Vagina (tissue), 2 donors: ENCODE measurements at regions not wholly inside any gene's neighbourhood (a gene's known extent, or its start where the extent isn't known, plus 50 kb on each side); places are given as distances from the start of the nearest gene placed in this dataset.

ENCODE experiments used
- DNase-seq, 2 donors: peaks; one replicate each; pipeline ENCODE4 v3.0.0-alpha.2; 2017; ENCODE audit errors: extremely low spot score in 2 of 2
- H3K27ac ChIP-seq: fragments of 200-600 bp; sonication (generic); one replicate; pipeline ENCODE4 v1.5.1; 2019
- H3K27me3 ChIP-seq: fragments of 200-600 bp; sonication (generic); one replicate; pipeline ENCODE4 v1.5.1; 2019
- H3K36me3 ChIP-seq, 2 donors: fragments of 200-600 bp; sonication (generic); one replicate each; pipeline ENCODE4 v1.5.1; 2017 to 2019
- H3K4me1 ChIP-seq: fragments of 200-600 bp; sonication (generic); one replicate; pipeline ENCODE4 v1.5.1; 2019
- H3K4me3 ChIP-seq, 2 donors: fragments of 200-600 bp; sonication (generic); 1 replicate in 1 of 2; 2 replicates in 1 of 2; pipeline ENCODE4 v1.5.1; 2016 to 2019
- H3K9me3 ChIP-seq: fragments of 200-600 bp; sonication (generic); one replicate; pipeline ENCODE4 v1.5.1; 2019
- CTCF ChIP-seq, 3 experiments: fragments of 450-650 bp in 2 of 3; fragments of 200-600 bp in 1 of 3; sonication (generic) in 1 of 3; IDR thresholded peaks; one replicate each; pipeline ENCODE4 v1.5.1; 2017 to 2019; ENCODE audit warnings: antibody characterized with exemption in 3 of 3, mild to moderate bottlenecking in 2 of 3, moderate library complexity in 2 of 3
- POLR2A ChIP-seq, 2 donors: fragments of 450-650 bp; IDR thresholded peaks; one replicate each; pipeline ENCODE4 v1.6.1; 2017; ENCODE audit warnings: antibody characterized with exemption in 2 of 2, mild to moderate bottlenecking in 2 of 2, moderate library complexity in 2 of 2
- POLR2AphosphoS5 ChIP-seq, 2 donors: sonication (generic); formaldehyde crosslinking; IDR thresholded peaks; one replicate each; pipeline ENCODE4 v1.9.0; 2017; ENCODE audit warnings: antibody characterized with exemption in 2 of 2, mild to moderate bottlenecking in 2 of 2, low read depth in 1 of 2; ENCODE audit not compliant: insufficient read depth in 1 of 2
- intact Hi-C: fragments of 100-400 bp; cut with DNase I; formaldehyde crosslinking; loops from one replicate; pipeline ENCODE4 v1.15.1; 2023

- intact Hi-C loops, result no loop called here
- no peaks in the 10 kb centered on the region for H3K4me1 ChIP-seq
- TF ChIP-seq CTCF (IDR thresholded peaks at IDR 0.05), result no peak
- TF ChIP-seq POLR2AphosphoS5 (IDR thresholded peaks at IDR 0.05; ENCODE audit: insufficient read depth in 1 of 2, low read depth in 1 of 2), result no peak
- TF ChIP-seq POLR2A (IDR thresholded peaks at IDR 0.05), result no peak
- no peak overlapping the region for H3K4me3 ChIP-seq
- no peaks in the 10 kb centered on the region for H3K9me3 ChIP-seq
- H3K27me3 ChIP-seq, result no peaks in the 10 kb centered on the region
- no peak for DNase-seq
- H3K36me3 ChIP-seq, result no peaks in the 10 kb centered on the region
- no peak overlapping the region for H3K27ac ChIP-seq
Observed at GRCh38 chr15:61798631-61799030, 261.6 kb downstream of the VPS13C start.

GRCh38 chr15:61796056-61796455 lies 264.2 kb downstream of the VPS13C start:
- Histone ChIP-seq H3K27me3 (no peaks in the 10 kb centered on the region), H3K4me1 (no peaks in the 10 kb centered on the region)
- intact Hi-C loops, result no loop called here

GRCh38 chr15:61794881-61795280 lies 265.4 kb downstream of the VPS13C start:
- no peak for DNase-seq

More at GRCh38 chr15:61796056-61796455, 264.2 kb downstream of the VPS13C start:
- H3K27ac ChIP-seq, result no peak overlapping the region
- H3K9me3 ChIP-seq, result no peaks in the 10 kb centered on the region
- H3K4me3 ChIP-seq, result no peak overlapping the region
- no peak for DNase-seq
- TF ChIP-seq POLR2AphosphoS5 (IDR thresholded peaks at IDR 0.05; ENCODE audit: insufficient read depth in 1 of 2, low read depth in 1 of 2), result no peak
- no peak for TF ChIP-seq POLR2A (IDR thresholded peaks at IDR 0.05)
- H3K36me3 ChIP-seq, result no peaks in the 10 kb centered on the region

GRCh38 chr15:61794276-61794675 lies 266.0 kb downstream of the VPS13C start:
- H3K27ac ChIP-seq, result no peak overlapping the region
- intact Hi-C loops, result no loop called here

More at GRCh38 chr15:61794881-61795280, 265.4 kb downstream of the VPS13C start:
- intact Hi-C loops, result no loop called here
- no peak for TF ChIP-seq POLR2AphosphoS5 (IDR thresholded peaks at IDR 0.05; ENCODE audit: insufficient read depth in 1 of 2, low read depth in 1 of 2)
- TF ChIP-seq POLR2A (IDR thresholded peaks at IDR 0.05), result no peak
- TF ChIP-seq CTCF (IDR thresholded peaks at IDR 0.05), result no peak
- Histone ChIP-seq H3K4me3 (no peak overlapping the region), H3K36me3 (no peaks in the 10 kb centered on the region), H3K4me1 (no peaks in the 10 kb centered on the region), H3K27me3 (no peaks in the 10 kb centered on the region), H3K27ac (no peak overlapping the region), H3K9me3 (no peaks in the 10 kb centered on the region)

GRCh38 chr15:61784734-61785133 lies 275.5 kb downstream of the VPS13C start:
- Histone ChIP-seq H3K36me3 (no peaks in the 10 kb centered on the region), H3K9me3 (no peaks in the 10 kb centered on the region), H3K4me3 (no peak overlapping the region), H3K27me3 (no peaks in the 10 kb centered on the region), H3K27ac (no peak overlapping the region), H3K4me1 (no peaks in the 10 kb centered on the region)
- intact Hi-C loops, result no loop called here
- no peak for DNase-seq
- TF ChIP-seq POLR2AphosphoS5 (IDR thresholded peaks at IDR 0.05; ENCODE audit: insufficient read depth in 1 of 2, low read depth in 1 of 2), result no peak
- TF ChIP-seq POLR2A (IDR thresholded peaks at IDR 0.05), result no peak
- no peak for TF ChIP-seq CTCF (IDR thresholded peaks at IDR 0.05)

More at GRCh38 chr15:61794276-61794675, 266.0 kb downstream of the VPS13C start:
- H3K27me3 ChIP-seq, result no peaks in the 10 kb centered on the region
- no peak for TF ChIP-seq CTCF (IDR thresholded peaks at IDR 0.05)
- no peak for TF ChIP-seq POLR2AphosphoS5 (IDR thresholded peaks at IDR 0.05; ENCODE audit: insufficient read depth in 1 of 2, low read depth in 1 of 2)
- TF ChIP-seq POLR2A (IDR thresholded peaks at IDR 0.05), result no peak
- H3K4me1 ChIP-seq, result no peaks in the 10 kb centered on the region
- no peak for DNase-seq
- H3K9me3 ChIP-seq, result no peaks in the 10 kb centered on the region
- H3K4me3 ChIP-seq, result no peak overlapping the region
- no peaks in the 10 kb centered on the region for H3K36me3 ChIP-seq
